A549 (cell line): ENCODE measurements at regions not wholly inside any gene's neighbourhood (a gene's known extent, or its start where the extent isn't known, plus 50 kb on each side); places are given as distances from the start of the nearest gene placed in this dataset.

Experiments used
- ATAC-seq, 2 experiments: fragments of 200-7000 bp in 1 of 2; fragments of >200 bp in 1 of 2; cut with Nextera tagmentation in 1 of 2; cut with Tn5 transposase in 1 of 2; 3 replicates each; pipeline versions ENCODE4 v1.8.0 to v1.9.1; 2018 to 2020; ENCODE audit warnings: mild to moderate bottlenecking in 1 of 2, moderate library complexity in 1 of 2
- CTCF ChIA-PET: fragments of 300-600 bp; sonication (Branson Sonifier 250); formaldehyde crosslinking; extraction: SDS; loops from one replicate; lab custom pipeline; 2021; ENCODE audit warnings: antibody characterized with exemption, inconsistent platforms; lab: Yijun Ruan, JAX
- POLR2A ChIA-PET: fragments of 350-600 bp; formaldehyde crosslinking; extraction: SDS; loops from one replicate; lab custom pipeline; 2021; ENCODE audit warnings: antibody characterized with exemption, inconsistent platforms; lab: Yijun Ruan, JAX
- DNase-seq, 2 experiments: peaks; one replicate each; pipeline versions ENCODE4 v3.0.0 to v3.0.0-alpha.2; 2011 to 2016; ENCODE audit warnings: low read depth in 1 of 2, low spot score in 1 of 2
- FAIRE-seq: peaks from 2 replicates; lab custom pipeline; 2011; peaks lifted over from hg19 to GRCh38; lab: Jason Lieb, UNC
- H3K27ac ChIP-seq, 2 experiments: fragments of >200 bp; sonication (Bioruptor Twin); formaldehyde crosslinking; 3 replicates each; pipeline ENCODE4 v1.5.1; 2016 to 2017
- H3K4me1 ChIP-seq: fragments of >200 bp; sonication (Bioruptor Twin); formaldehyde crosslinking; 3 replicates; pipeline ENCODE4 v1.6.1; 2016
- H3K4me2 ChIP-seq: fragments of >200 bp; sonication (Bioruptor Twin); formaldehyde crosslinking; 3 replicates; pipeline ENCODE4 v1.6.1; 2016
- H3K4me3 ChIP-seq: fragments of >200 bp; sonication (Bioruptor Twin); formaldehyde crosslinking; 3 replicates; pipeline ENCODE4 v1.5.1; 2016
- H3K9me3 ChIP-seq: fragments of >200 bp; sonication (Bioruptor Twin); formaldehyde crosslinking; 3 replicates; pipeline ENCODE4 v1.6.1; 2016
- BHLHE40 ChIP-seq: IDR thresholded peaks from 2 replicates; pipeline ENCODE4 v1.6.1; 2012; ENCODE audit warnings: low read depth, low read length, inconsistent platforms
- CBX8 ChIP-seq: fragments of 200-600 bp; sonication (generic); IDR thresholded peaks from 2 replicates; pipeline ENCODE4 v1.6.1; 2016
- CHD2 ChIP-seq: fragments of 150-350 bp; IDR thresholded peaks from 2 replicates; pipeline ENCODE4 v1.6.1; 2014; ENCODE audit warnings: low read length; ENCODE audit not compliant: partially characterized antibody
- EHMT2 ChIP-seq: fragments of 200-600 bp; sonication (generic); IDR thresholded peaks from 2 replicates; pipeline ENCODE4 v1.6.1; 2016; ENCODE audit warnings: antibody characterized with exemption, low read depth, mild to moderate bottlenecking, moderate library complexity
- GATA3 ChIP-seq: IDR thresholded peaks from 2 replicates; pipeline ENCODE4 v1.6.1; 2012; ENCODE audit warnings: borderline replicate concordance
- HOXB13 ChIP-seq: fragments of 250-450 bp; sonication (Bioruptor Pico); IDR thresholded peaks from 2 replicates; pipeline ENCODE4 v1.5.0; 2020; ENCODE audit warnings: low read depth, mild to moderate bottlenecking, moderate library complexity
- JUN ChIP-seq, 2 experiments: fragments of >200 bp; sonication (Bioruptor Twin); formaldehyde crosslinking; IDR thresholded peaks; 2 replicates in 1 of 2; 3 replicates in 1 of 2; pipeline ENCODE4 v1.6.1; 2016 to 2017
- KDM1A ChIP-seq: fragments of 200-600 bp; sonication (generic); IDR thresholded peaks from 2 replicates; pipeline ENCODE4 v1.6.1; 2016; ENCODE audit warnings: low read depth, mild to moderate bottlenecking
- MYC ChIP-seq: IDR thresholded peaks from 2 replicates; pipeline ENCODE4 v1.6.1; 2012; ENCODE audit warnings: mild to moderate bottlenecking, inconsistent platforms, low read length, improper control_type of control experiment, borderline replicate concordance
- POLR2A ChIP-seq: IDR thresholded peaks from 2 replicates; pipeline ENCODE4 v1.6.1; 2012; ENCODE audit warnings: mild to moderate bottlenecking, low read length
- POLR2AphosphoS2 ChIP-seq: conservative IDR thresholded peaks from 2 replicates; pipeline ENCODE4 v1.6.1; 2012; ENCODE audit warnings: low read length, improper control_type of control experiment, inconsistent platforms
- RARB ChIP-seq: fragments of 250-450 bp; sonication (Bioruptor Pico); IDR thresholded peaks from 2 replicates; pipeline ENCODE4 v1.8.0; 2021; ENCODE audit warnings: mild to moderate bottlenecking, moderate library complexity
- RNF2 ChIP-seq: fragments of 200-600 bp; sonication (generic); IDR thresholded peaks from 2 replicates; pipeline ENCODE4 v1.6.1; 2016; ENCODE audit warnings: low read depth, mild to moderate bottlenecking, antibody characterized with exemption, moderate library complexity, borderline replicate concordance
- SREBF2 ChIP-seq: fragments of 450-650 bp; IDR thresholded peaks from 2 replicates; pipeline ENCODE4 v1.6.1; 2014; ENCODE audit warnings: mild to moderate bottlenecking, moderate library complexity
- TFCP2L1 ChIP-seq: fragments of 250-450 bp; sonication (Bioruptor Pico); IDR thresholded peaks from 2 replicates; pipeline ENCODE4 v1.5.0; 2021; ENCODE audit warnings: mild to moderate bottlenecking
- TP53 ChIP-seq: fragments of 250-450 bp; sonication (Bioruptor Pico); IDR thresholded peaks from 2 replicates; pipeline ENCODE4 v1.5.0; 2021; ENCODE audit warnings: mild to moderate bottlenecking, moderate library complexity
- ZC3H11A ChIP-seq: fragments of 450-650 bp; IDR thresholded peaks from 2 replicates; pipeline ENCODE4 v1.6.1; 2014; ENCODE audit warnings: antibody characterized with exemption, mild to moderate bottlenecking
- ZFP36 ChIP-seq: fragments of 450-650 bp; IDR thresholded peaks from 2 replicates; pipeline ENCODE4 v1.6.1; 2014; ENCODE audit warnings: borderline replicate concordance; ENCODE audit not compliant: partially characterized antibody
- ZSCAN20 ChIP-seq: fragments of 250-450 bp; sonication (Bioruptor Pico); IDR thresholded peaks from 2 replicates; pipeline ENCODE4 v1.8.0; 2022; ENCODE audit warnings: mild to moderate bottlenecking, moderate library complexity
- WGBS: methylation state at CpG from one replicate; pipeline ENCODE4 v1.1.6; 2017; ENCODE audit errors: missing lambda C conversion rate; 5-methylcytosine and 5-hydroxymethylcytosine counted together
- TF ChIP-seq, protein P1 (sequence below): fragments of 200-600 bp; sonication (generic); IDR thresholded peaks from 2 replicates; pipeline ENCODE4 v1.6.1; 2016; ENCODE audit warnings: antibody characterized with exemption, mild to moderate bottlenecking, moderate library complexity

DNA sequence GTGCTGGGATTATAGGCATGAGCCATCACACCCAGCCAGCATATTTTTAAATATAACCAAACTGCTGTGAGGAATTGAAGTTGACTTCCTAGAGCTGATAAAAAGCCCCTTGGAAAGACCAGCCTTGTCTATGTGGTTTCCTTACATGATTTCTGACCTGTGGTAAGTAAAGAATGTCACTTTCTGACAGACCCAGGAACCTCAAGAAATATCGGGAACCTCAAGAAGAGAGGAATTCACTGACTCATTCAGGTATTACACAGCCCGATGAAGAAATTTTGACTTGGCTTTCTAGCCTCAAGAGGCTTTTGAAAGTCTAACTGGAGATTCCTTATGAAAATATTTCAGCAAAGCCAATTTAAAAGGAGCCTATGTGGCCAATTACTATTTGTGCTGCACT is 71.8 kb downstream of the FOXF2 start:
- no peak for ATAC-seq
- POLR2A ChIA-PET = no interaction called here
- TF ChIP-seq POLR2AphosphoS2 (no peak), SREBF2 (no peak), BHLHE40 (no peak), CHD2 (no peak), ZC3H11A (no peak), POLR2A (no peak), GATA3 (no peak), CBX8 (no peak)
- Histone ChIP-seq H3K9me3 (no peaks in the 10 kb centered on the region), H3K27ac (no peak overlapping the region), H3K4me1 (no peaks in the 10 kb centered on the region), H3K4me3 (no peak overlapping the region), H3K4me2 (no peak overlapping the region)
- WGBS = 63% methylated on average over 2 of the region's 2 CpGs
- DNase-seq = no peak
- CTCF ChIA-PET = interaction anchor here (1.4 to 1.9 kb wide), 2 partner anchors 10 to 16 kb away, joined by 3 to 4 read pairs; no protein-coding TSS in a partner anchor
- no peak for FAIRE-seq

DNA sequence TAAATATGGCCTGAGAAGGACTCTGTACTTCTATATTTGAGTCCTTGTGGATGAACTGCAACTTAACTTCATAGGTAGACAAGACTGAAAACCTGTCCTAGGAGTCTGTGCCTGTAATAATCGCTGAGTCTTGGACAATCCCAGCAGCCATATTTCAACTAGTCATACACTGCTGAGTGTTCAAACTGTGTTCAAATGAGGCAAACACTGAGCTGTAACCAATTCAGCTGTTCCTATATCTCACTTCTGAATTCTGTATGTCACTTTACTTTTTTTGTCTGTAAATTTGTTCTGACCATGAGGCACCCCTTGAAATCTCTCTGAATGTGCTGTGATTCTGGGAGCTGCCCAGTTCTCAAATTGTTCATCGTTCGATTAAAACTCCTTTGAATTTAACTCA is 72.4 kb downstream of the FOXF2 start:
- Histone ChIP-seq H3K4me2 (no peak overlapping the region), H3K9me3 (no peaks in the 10 kb centered on the region), H3K4me3 (no peak overlapping the region), H3K4me1 (no peaks in the 10 kb centered on the region), H3K27ac (no peak overlapping the region)
- ChIA-PET CTCF (interaction anchor here (0.9 to 1.9 kb wide), 3 partner anchors 15 to 35 kb away, joined by 3 to 4 read pairs (median 3); no protein-coding TSS in a partner anchor), POLR2A (no interaction called here)
- DNase-seq (no peak), FAIRE-seq (no peak), ATAC-seq (no peak)
- WGBS = 86% methylated on average over 3 of the region's 3 CpGs
- no peak for TF ChIP-seq MYC
- no peak for TF ChIP-seq POLR2A
- no peak for TF ChIP-seq ZFP36
- TF ChIP-seq ZSCAN20 (CRISPR knock-in tag) = no peak
- no peak for TF ChIP-seq RARB (CRISPR knock-in tag)
- TF ChIP-seq TFCP2L1 (CRISPR knock-in tag) = no peak

DNA sequence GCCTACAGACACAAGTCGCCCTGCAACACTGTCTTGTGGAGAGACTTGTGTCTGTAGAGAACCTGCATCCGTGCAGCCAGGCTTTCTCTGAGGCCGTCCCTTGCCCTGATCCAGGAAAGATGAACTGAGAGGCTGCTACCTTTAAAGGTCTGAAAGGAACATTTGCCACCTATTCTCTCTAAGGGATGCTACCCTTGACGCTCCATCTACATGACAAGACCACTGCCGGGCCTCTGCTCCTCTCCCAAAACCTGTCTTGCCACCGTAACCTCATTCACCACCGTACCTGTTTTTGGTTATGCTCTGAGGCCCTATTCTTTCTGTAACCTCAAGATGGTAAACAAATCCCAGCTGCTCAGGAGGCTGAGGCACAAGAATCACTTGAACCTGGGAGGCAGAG is 73.9 kb downstream of the FOXF2 start:
- ATAC-seq (no peak), DNase-seq (no peak), FAIRE-seq (no peak)
- Histone ChIP-seq H3K4me3 (no peak overlapping the region), H3K4me2 (no peak overlapping the region), H3K9me3 (no peaks in the 10 kb centered on the region), H3K4me1 (no peaks in the 10 kb centered on the region), H3K27ac (no peak overlapping the region)
- CTCF ChIA-PET = interaction anchor here (1.0 to 1.9 kb wide), 3 partner anchors 15 to 92 kb away, joined by 3 to 4 read pairs (median 3); no protein-coding TSS in a partner anchor
- POLR2A ChIA-PET = no interaction called here
- 76% methylated on average over 7 of the region's 7 CpGs for WGBS
- TF ChIP-seq HOXB13 (no peak), RARB (CRISPR knock-in tag) (no peak), JUN (IDR thresholded peaks at IDR 0.05) (no peak), EHMT2 (no peak), KDM1A (no peak), CBX8 (no peak), ZC3H11A (no peak), RNF2 (no peak), TP53 (CRISPR knock-in tag) (no peak)
- TF ChIP-seq, protein P1, sequence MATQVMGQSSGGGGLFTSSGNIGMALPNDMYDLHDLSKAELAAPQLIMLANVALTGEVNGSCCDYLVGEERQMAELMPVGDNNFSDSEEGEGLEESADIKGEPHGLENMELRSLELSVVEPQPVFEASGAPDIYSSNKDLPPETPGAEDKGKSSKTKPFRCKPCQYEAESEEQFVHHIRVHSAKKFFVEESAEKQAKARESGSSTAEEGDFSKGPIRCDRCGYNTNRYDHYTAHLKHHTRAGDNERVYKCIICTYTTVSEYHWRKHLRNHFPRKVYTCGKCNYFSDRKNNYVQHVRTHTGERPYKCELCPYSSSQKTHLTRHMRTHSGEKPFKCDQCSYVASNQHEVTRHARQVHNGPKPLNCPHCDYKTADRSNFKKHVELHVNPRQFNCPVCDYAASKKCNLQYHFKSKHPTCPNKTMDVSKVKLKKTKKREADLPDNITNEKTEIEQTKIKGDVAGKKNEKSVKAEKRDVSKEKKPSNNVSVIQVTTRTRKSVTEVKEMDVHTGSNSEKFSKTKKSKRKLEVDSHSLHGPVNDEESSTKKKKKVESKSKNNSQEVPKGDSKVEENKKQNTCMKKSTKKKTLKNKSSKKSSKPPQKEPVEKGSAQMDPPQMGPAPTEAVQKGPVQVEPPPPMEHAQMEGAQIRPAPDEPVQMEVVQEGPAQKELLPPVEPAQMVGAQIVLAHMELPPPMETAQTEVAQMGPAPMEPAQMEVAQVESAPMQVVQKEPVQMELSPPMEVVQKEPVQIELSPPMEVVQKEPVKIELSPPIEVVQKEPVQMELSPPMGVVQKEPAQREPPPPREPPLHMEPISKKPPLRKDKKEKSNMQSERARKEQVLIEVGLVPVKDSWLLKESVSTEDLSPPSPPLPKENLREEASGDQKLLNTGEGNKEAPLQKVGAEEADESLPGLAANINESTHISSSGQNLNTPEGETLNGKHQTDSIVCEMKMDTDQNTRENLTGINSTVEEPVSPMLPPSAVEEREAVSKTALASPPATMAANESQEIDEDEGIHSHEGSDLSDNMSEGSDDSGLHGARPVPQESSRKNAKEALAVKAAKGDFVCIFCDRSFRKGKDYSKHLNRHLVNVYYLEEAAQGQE = no peak
